GM12878 (cell line): ENCODE measurements at regions not wholly inside any gene's neighbourhood (a gene's known extent, or its start where the extent isn't known, plus 50 kb on each side); places are given as distances from the start of the nearest gene placed in this dataset.

ENCODE experiments used
- ATAC-seq: fragments of 200-7000 bp; cut with Tn5 transposase; 3 replicates; pipeline ENCODE4 v1.9.1; 2020; ENCODE audit warnings: mild to moderate bottlenecking, moderate library complexity
- BruUV-seq: library from RNA; stranded (reverse); fragments of 400-500 nt; replicated peaks from 2 replicates; lab custom pipeline; 2021; lab: Mats Ljungman, UMichigan
- CTCF ChIA-PET: fragments of 300-600 bp; sonication (Branson Sonifier 250); formaldehyde crosslinking; extraction: SDS; loops from one replicate; lab custom pipeline; 2021; ENCODE audit warnings: inconsistent platforms; lab: Yijun Ruan, JAX
- POLR2A ChIA-PET: fragments of 350-600 bp; formaldehyde crosslinking; extraction: SDS; loops from one replicate; lab custom pipeline; 2021; ENCODE audit warnings: inconsistent platforms; lab: Charles Lee
- RAD21 ChIA-PET: fragments of 300-600 bp; sonication (Branson Sonifier 250); formaldehyde crosslinking; loops from one replicate; lab custom pipeline; 2023; ENCODE audit warnings: antibody characterized with exemption; ENCODE audit not compliant: unreplicated experiment; lab: Charles Lee
- SMC1A ChIA-PET: fragments of 300-600 bp; sonication (Branson Sonifier 250); formaldehyde crosslinking; loops from one replicate; lab custom pipeline; 2023; ENCODE audit not compliant: unreplicated experiment, uncharacterized antibody; lab: Charles Lee
- DNase-seq: peaks from one replicate; pipeline ENCODE4 v3.0.0-alpha.2; 2011; ENCODE audit warnings: low read depth, low spot score
- FAIRE-seq: peaks from 3 replicates; lab custom pipeline; 2011; peaks lifted over from hg19 to GRCh38; lab: Jason Lieb, UNC
- H2AFZ ChIP-seq: 2 replicates; pipeline ENCODE4 v1.6.0; 2011; ENCODE audit warnings: low read depth, low read length, control low read depth; ENCODE audit not compliant: control insufficient read depth
- H3K27ac ChIP-seq: 2 replicates; pipeline ENCODE4 v1.5.1; 2011; ENCODE audit warnings: control low read depth; ENCODE audit not compliant: control insufficient read depth, insufficient read depth
- H3K27me3 ChIP-seq, 2 experiments: replicated peaks in 1 of 2; 2 replicates each; pipeline versions ENCODE4 v1.6.0 to v1.6.1; 2011; ENCODE audit warnings: low read length in 1 of 2; ENCODE audit not compliant: control insufficient read depth in 2 of 2, insufficient read depth in 2 of 2
- H3K36me3 ChIP-seq, 2 experiments: 2 replicates each; pipeline ENCODE4 v1.5.1; 2011; ENCODE audit warnings: low read length in 1 of 2; ENCODE audit not compliant: control insufficient read depth in 2 of 2, insufficient read depth in 2 of 2
- H3K4me1 ChIP-seq: 2 replicates; pipeline ENCODE4 v1.6.1; 2011; ENCODE audit warnings: mild to moderate bottlenecking, low read length, moderate library complexity, mixed read lengths; ENCODE audit not compliant: control insufficient read depth, insufficient read depth
- H3K4me2 ChIP-seq: 2 replicates; pipeline ENCODE4 v1.6.0; 2011; ENCODE audit warnings: control low read depth; ENCODE audit not compliant: control insufficient read depth, insufficient read depth
- H3K4me3 ChIP-seq: fragments of 200-600 bp; sonication (generic); 2 replicates; pipeline ENCODE4 v1.5.1; 2016
- H3K79me2 ChIP-seq: 2 replicates; pipeline ENCODE4 v1.6.0; 2011; ENCODE audit warnings: low read length; ENCODE audit not compliant: control insufficient read depth, insufficient read depth
- H3K9ac ChIP-seq: 2 replicates; pipeline ENCODE4 v1.8.0; 2011; ENCODE audit warnings: low read length, control low read depth, mixed read lengths; ENCODE audit not compliant: control insufficient read depth, insufficient read depth
- H3K9me3 ChIP-seq: replicated peaks from 3 replicates; pipeline ENCODE4 v1.5.1; 2011; ENCODE audit warnings: mild to moderate bottlenecking, low read length; ENCODE audit not compliant: control insufficient read depth, insufficient read depth
- H4K20me1 ChIP-seq: 2 replicates; pipeline ENCODE4 v1.6.0; 2011; ENCODE audit not compliant: control insufficient read depth, insufficient read depth
- CBX3 ChIP-seq: fragments of 200-600 bp; sonication (generic); IDR thresholded peaks from 2 replicates; pipeline ENCODE4 v1.6.1; 2016; ENCODE audit warnings: low read depth, borderline replicate concordance
- CREM ChIP-seq: IDR thresholded peaks from 2 replicates; pipeline ENCODE4 v1.6.1; 2014; ENCODE audit warnings: antibody characterized with exemption, low read depth
- EP300 ChIP-seq, 2 experiments: fragments of 150-350 bp in 1 of 2; IDR thresholded peaks; 2 replicates each; pipeline ENCODE4 v1.6.1; 2011 to 2012; ENCODE audit warnings: low read depth in 2 of 2, low read length in 2 of 2, borderline replicate concordance in 1 of 2, improper control_type of control experiment in 1 of 2, inconsistent platforms in 1 of 2; ENCODE audit not compliant: control insufficient read depth in 1 of 2
- FOXK2 ChIP-seq: fragments of 450-650 bp; IDR thresholded peaks from 2 replicates; pipeline ENCODE4 v1.6.1; 2017; ENCODE audit warnings: mild to moderate bottlenecking, moderate library complexity
- IKZF1 ChIP-seq: fragments of 450-650 bp; conservative IDR thresholded peaks from 2 replicates; pipeline ENCODE4 v1.6.1; 2017; ENCODE audit warnings: antibody characterized with exemption, mild to moderate bottlenecking
- MTA3 ChIP-seq: IDR thresholded peaks from 2 replicates; pipeline ENCODE4 v1.6.1; 2012; ENCODE audit warnings: low read length, inconsistent platforms, borderline replicate concordance
- NRF1 ChIP-seq: conservative IDR thresholded peaks from 2 replicates; pipeline ENCODE4 v1.6.1; 2011; ENCODE audit warnings: mild to moderate bottlenecking, low read depth, low read length, improper control_type of control experiment
- PAX5 ChIP-seq: IDR thresholded peaks from 2 replicates; pipeline ENCODE4 v1.6.1; 2011; ENCODE audit warnings: low read depth, low read length, borderline replicate concordance
- POLR2AphosphoS2 ChIP-seq: IDR thresholded peaks from 2 replicates; pipeline ENCODE4 v1.6.1; 2011; ENCODE audit warnings: low read depth, mild to moderate bottlenecking, low read length, improper control_type of control experiment, moderate library complexity
- RAD51 ChIP-seq: fragments of 450-650 bp; IDR thresholded peaks from 2 replicates; pipeline ENCODE4 v1.6.1; 2016; ENCODE audit warnings: moderate library complexity, mild to moderate bottlenecking, inconsistent platforms
- RELB ChIP-seq: fragments of 450-650 bp; IDR thresholded peaks from 2 replicates; pipeline ENCODE4 v1.6.1; 2017; ENCODE audit warnings: low read depth, mild to moderate bottlenecking, moderate library complexity
- SP1 ChIP-seq: IDR thresholded peaks from one replicate; pipeline ENCODE4 v1.6.1; 2011; ENCODE audit warnings: low read depth, low read length
- SUZ12 ChIP-seq: fragments of 200-600 bp; sonication (generic); IDR thresholded peaks from one replicate; pipeline ENCODE4 v1.6.1; 2018; ENCODE audit warnings: antibody characterized with exemption, mild to moderate bottlenecking; ENCODE audit not compliant: unreplicated experiment
- YBX1 ChIP-seq: fragments of 450-650 bp; IDR thresholded peaks from 2 replicates; pipeline ENCODE4 v1.6.1; 2016; ENCODE audit warnings: antibody characterized with exemption
- YY1 ChIP-seq: IDR thresholded peaks from 2 replicates; pipeline ENCODE4 v1.6.1; 2011; ENCODE audit warnings: low read depth, mild to moderate bottlenecking, low read length
- ZBTB33 ChIP-seq: fragments of 450-650 bp; IDR thresholded peaks from 2 replicates; pipeline ENCODE4 v1.6.1; 2017; ENCODE audit warnings: mild to moderate bottlenecking
- WGBS: methylation state at CpG from one replicate; pipeline ENCODE4 v1.1.6; 2016; ENCODE audit warnings: low lambda C conversion rate; ENCODE audit not compliant: insufficient replicate concordance, insufficient coverage; ENCODE audit errors: missing lambda C conversion rate; 5-methylcytosine and 5-hydroxymethylcytosine counted together
- in situ Hi-C: fragments of 300-500 bp; cut with MboI; formaldehyde crosslinking; loops from 9 replicates; pipeline ENCODE4 v1.14.3; 2018; ENCODE audit warnings: mixed read lengths
- intact Hi-C: fragments of 100-400 bp; cut with micrococcal nuclease; formaldehyde crosslinking; loops from one replicate; pipeline ENCODE4 v1.14.2; 2022; ENCODE audit not compliant: unreplicated experiment
- TF ChIP-seq, protein P1 (sequence below): IDR thresholded peaks from 2 replicates; pipeline ENCODE4 v1.6.1; 2012; ENCODE audit warnings: low read length, inconsistent platforms
- TF ChIP-seq, protein P2 (sequence below), 3 experiments: IDR thresholded peaks in 2 of 3; conservative IDR thresholded peaks in 1 of 3; 2 replicates each; pipeline ENCODE4 v1.5.1; 2011; ENCODE audit warnings: low read depth in 3 of 3, low read length in 3 of 3, mild to moderate bottlenecking in 3 of 3, control low read depth in 2 of 3, moderate library complexity in 2 of 3, inconsistent platforms in 1 of 3, mixed read lengths in 1 of 3; ENCODE audit not compliant: control insufficient read depth in 2 of 3, insufficient read depth in 1 of 3; ENCODE audit errors: extremely low read depth in 1 of 3

- TF ChIP-seq, protein P1, sequence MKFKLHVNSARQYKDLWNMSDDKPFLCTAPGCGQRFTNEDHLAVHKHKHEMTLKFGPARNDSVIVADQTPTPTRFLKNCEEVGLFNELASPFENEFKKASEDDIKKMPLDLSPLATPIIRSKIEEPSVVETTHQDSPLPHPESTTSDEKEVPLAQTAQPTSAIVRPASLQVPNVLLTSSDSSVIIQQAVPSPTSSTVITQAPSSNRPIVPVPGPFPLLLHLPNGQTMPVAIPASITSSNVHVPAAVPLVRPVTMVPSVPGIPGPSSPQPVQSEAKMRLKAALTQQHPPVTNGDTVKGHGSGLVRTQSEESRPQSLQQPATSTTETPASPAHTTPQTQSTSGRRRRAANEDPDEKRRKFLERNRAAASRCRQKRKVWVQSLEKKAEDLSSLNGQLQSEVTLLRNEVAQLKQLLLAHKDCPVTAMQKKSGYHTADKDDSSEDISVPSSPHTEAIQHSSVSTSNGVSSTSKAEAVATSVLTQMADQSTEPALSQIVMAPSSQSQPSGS = no peak
Observed at GRCh38 chr2:105570757-105571156, 171.9 kb upstream of the FHL2 start (continued).

DNA sequence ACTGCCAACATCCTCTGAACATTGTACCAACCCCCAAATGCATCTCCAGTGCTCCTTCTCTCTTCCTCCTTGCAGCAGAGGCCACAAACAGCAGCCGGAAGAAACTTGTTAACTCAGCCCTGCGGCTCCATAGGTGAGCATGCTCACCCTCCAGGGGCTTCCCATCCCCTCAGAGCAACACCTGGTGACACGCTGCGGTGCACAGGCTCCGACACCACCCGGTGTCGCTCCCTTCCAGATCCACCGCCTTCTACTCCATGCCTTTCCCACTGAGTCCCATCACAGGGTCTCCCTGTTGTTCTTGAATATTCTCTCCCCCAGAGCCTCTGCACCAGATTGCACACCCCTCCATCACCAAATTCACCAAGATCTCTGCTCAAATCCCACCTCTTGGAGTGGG lies 171.5 kb upstream of the FHL2 start:
- ChIA-PET SMC1A (interaction anchor here (0.7 kb wide), 1 partner anchor 388 kb away, joined by 3 read pairs; no protein-coding TSS in a partner anchor), CTCF (no interaction called here), POLR2A (no interaction called here), RAD21 (no interaction called here)
- WGBS = 62% methylated on average over 7 of the region's 8 CpGs
- in situ Hi-C loops (no loop called here), intact Hi-C loops (no loop called here)
- no TSS peak for BruUV-seq
- Histone ChIP-seq H3K27ac (no peak overlapping the region), H3K4me3 (no peak overlapping the region), H4K20me1 (no peaks in the 10 kb centered on the region), H3K36me3 (no peaks in the 10 kb centered on the region), H3K9ac (no peak overlapping the region), H3K9me3 (no peaks in the 10 kb centered on the region), H3K4me1 (no peaks in the 10 kb centered on the region), H3K79me2 (no peaks in the 10 kb centered on the region), H3K4me2 (no peak overlapping the region), H3K27me3 (no peaks in the 10 kb centered on the region; a peak in 1 of 4 replicates), H2AFZ (no peak overlapping the region)
- no peak for ATAC-seq
- no peak for DNase-seq
- no peak for FAIRE-seq
- no peak for TF ChIP-seq YBX1
- TF ChIP-seq, protein P2, sequence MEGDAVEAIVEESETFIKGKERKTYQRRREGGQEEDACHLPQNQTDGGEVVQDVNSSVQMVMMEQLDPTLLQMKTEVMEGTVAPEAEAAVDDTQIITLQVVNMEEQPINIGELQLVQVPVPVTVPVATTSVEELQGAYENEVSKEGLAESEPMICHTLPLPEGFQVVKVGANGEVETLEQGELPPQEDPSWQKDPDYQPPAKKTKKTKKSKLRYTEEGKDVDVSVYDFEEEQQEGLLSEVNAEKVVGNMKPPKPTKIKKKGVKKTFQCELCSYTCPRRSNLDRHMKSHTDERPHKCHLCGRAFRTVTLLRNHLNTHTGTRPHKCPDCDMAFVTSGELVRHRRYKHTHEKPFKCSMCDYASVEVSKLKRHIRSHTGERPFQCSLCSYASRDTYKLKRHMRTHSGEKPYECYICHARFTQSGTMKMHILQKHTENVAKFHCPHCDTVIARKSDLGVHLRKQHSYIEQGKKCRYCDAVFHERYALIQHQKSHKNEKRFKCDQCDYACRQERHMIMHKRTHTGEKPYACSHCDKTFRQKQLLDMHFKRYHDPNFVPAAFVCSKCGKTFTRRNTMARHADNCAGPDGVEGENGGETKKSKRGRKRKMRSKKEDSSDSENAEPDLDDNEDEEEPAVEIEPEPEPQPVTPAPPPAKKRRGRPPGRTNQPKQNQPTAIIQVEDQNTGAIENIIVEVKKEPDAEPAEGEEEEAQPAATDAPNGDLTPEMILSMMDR (IDR thresholded peaks at IDR 0.05 in 2 of 3, conservative IDR thresholded peaks at IDR 0.05 in 1 of 3; ENCODE audit: control insufficient read depth in 2 of 3, extremely low read depth in 1 of 3, insufficient read depth in 1 of 3, low read depth in 3 of 3, low read length in 3 of 3) = no peak
- no peak for TF ChIP-seq MTA3
- no peak for TF ChIP-seq RAD51
- TF ChIP-seq FOXK2 = no peak
- no peak for TF ChIP-seq IKZF1
- TF ChIP-seq SP1 = no peak
- TF ChIP-seq YY1 = no peak
- TF ChIP-seq ZBTB33 = no peak
- TF ChIP-seq SUZ12 = no peak
- TF ChIP-seq CBX3 = no peak
- no peak for TF ChIP-seq PAX5
- no peak for TF ChIP-seq RELB
- TF ChIP-seq CREM = no peak
- no peak for TF ChIP-seq POLR2AphosphoS2
- TF ChIP-seq EP300 (IDR thresholded peaks at IDR 0.05; ENCODE audit: borderline replicate concordance in 1 of 2, control insufficient read depth in 1 of 2, low read depth in 2 of 2, low read length in 2 of 2) = no peak
- TF ChIP-seq NRF1 = no peak
